HL-60 (cell line): ENCODE measurements at regions not wholly inside any gene's neighbourhood (a gene's known extent, or its start where the extent isn't known, plus 50 kb on each side); places are given as distances from the start of the nearest gene placed in this dataset.
A peak's percentile ranks its signal among the peaks of the same experiment; 100 is the strongest.

ENCODE experiments used
- DNase-seq, 2 experiments: peaks; one replicate each; pipeline ENCODE4 v3.0.0-alpha.2; 2010 to 2020; ENCODE audit warnings: low read depth in 1 of 2, low spot score in 1 of 2
- H3K27ac ChIP-seq: fragments of 250-450 bp; sonication (Bioruptor Pico); replicated peaks from 2 replicates; pipeline ENCODE4 v1.5.1; 2020; ENCODE audit warnings: mild to moderate bottlenecking, moderate library complexity
- H3K27me3 ChIP-seq: fragments of 250-450 bp; sonication (Bioruptor Pico); 2 replicates; pipeline ENCODE4 v1.5.1; 2021; ENCODE audit warnings: mild to moderate bottlenecking, moderate library complexity; ENCODE audit not compliant: insufficient read depth, poor library complexity, severe bottlenecking
- H3K4me3 ChIP-seq: replicated peaks from 2 replicates; pipeline ENCODE4 v1.5.1; 2011; ENCODE audit warnings: mild to moderate bottlenecking, control low read depth, low read length; ENCODE audit not compliant: insufficient read depth
- GABPA ChIP-seq: IDR thresholded peaks from 2 replicates; pipeline ENCODE4 v1.6.1; 2012; ENCODE audit warnings: low read depth
- POLR2AphosphoS5 ChIP-seq: IDR thresholded peaks from 2 replicates; pipeline ENCODE4 v1.6.1; 2012; ENCODE audit warnings: low read depth
- SPI1 ChIP-seq: IDR thresholded peaks from 2 replicates; pipeline ENCODE4 v1.6.1; 2012; ENCODE audit warnings: low read depth, mild to moderate bottlenecking, borderline replicate concordance
- TF ChIP-seq, protein P1 (sequence below): IDR thresholded peaks from one replicate; pipeline ENCODE4 v1.5.1; 2011; ENCODE audit warnings: low read length, control low read depth, inconsistent platforms; ENCODE audit not compliant: insufficient read depth
- TF ChIP-seq, protein P2 (sequence below): IDR thresholded peaks from 2 replicates; pipeline ENCODE4 v1.6.1; 2012; ENCODE audit warnings: low read depth; ENCODE audit not compliant: insufficient replicate concordance

DNA sequence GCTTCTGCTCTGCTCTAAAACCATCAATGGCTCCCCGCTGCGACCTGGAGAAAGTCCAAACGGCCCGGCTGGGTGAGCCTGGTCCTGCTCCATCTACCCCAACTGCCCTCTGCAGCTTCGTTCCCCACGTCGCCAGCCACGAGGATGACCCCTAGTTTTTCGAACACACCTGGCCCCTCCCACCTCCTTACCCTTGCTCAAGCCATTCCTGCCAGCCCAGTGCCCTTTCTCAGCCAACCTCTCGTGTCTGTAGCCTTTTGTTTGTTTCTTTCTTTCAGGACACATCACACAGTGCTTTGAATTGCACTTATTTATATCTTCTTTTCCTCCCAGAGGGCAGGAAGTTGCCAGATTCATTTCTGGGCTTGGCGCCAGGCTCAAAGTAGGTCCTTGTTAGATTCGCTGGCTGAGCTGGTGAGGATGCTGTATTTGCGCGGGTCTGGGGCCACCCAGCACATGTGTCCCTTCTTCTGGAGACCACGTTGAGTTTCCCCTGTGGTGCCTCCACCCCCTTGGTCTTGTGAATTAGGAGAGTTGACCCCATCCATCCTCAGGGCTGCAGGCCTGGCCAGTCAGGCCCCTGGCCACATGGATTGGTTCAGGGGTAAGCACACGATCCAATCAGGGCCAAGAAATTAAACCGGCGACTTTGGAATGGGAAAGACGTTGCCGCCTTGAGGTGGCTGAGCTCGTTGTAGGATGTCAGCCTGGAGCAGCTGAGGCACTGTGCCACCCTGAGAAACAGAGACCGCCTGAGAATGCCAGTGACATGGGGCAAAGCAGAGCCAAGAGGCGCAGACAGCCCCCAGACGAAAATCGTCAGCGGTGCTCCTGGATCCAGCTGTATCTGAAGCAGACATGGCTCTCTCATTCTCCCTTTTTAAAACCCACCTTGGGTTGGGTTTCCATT, 156.0 kb downstream of the CEBPB start:
- H3K27me3 ChIP-seq: no peaks in the 10 kb centered on the region
- peak overlapping the region; percentile 78; the same call in 1 of the 2 replicates for H3K27ac ChIP-seq
- H3K4me3 ChIP-seq: no peak overlapping the region
- peak in 1 of 2 experiments; percentile 77 for DNase-seq
- TF ChIP-seq POLR2AphosphoS5 (no peak), SPI1 (no peak), GABPA (no peak)
- TF ChIP-seq, protein P1, sequence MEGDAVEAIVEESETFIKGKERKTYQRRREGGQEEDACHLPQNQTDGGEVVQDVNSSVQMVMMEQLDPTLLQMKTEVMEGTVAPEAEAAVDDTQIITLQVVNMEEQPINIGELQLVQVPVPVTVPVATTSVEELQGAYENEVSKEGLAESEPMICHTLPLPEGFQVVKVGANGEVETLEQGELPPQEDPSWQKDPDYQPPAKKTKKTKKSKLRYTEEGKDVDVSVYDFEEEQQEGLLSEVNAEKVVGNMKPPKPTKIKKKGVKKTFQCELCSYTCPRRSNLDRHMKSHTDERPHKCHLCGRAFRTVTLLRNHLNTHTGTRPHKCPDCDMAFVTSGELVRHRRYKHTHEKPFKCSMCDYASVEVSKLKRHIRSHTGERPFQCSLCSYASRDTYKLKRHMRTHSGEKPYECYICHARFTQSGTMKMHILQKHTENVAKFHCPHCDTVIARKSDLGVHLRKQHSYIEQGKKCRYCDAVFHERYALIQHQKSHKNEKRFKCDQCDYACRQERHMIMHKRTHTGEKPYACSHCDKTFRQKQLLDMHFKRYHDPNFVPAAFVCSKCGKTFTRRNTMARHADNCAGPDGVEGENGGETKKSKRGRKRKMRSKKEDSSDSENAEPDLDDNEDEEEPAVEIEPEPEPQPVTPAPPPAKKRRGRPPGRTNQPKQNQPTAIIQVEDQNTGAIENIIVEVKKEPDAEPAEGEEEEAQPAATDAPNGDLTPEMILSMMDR: no peak
- TF ChIP-seq, protein P2, sequence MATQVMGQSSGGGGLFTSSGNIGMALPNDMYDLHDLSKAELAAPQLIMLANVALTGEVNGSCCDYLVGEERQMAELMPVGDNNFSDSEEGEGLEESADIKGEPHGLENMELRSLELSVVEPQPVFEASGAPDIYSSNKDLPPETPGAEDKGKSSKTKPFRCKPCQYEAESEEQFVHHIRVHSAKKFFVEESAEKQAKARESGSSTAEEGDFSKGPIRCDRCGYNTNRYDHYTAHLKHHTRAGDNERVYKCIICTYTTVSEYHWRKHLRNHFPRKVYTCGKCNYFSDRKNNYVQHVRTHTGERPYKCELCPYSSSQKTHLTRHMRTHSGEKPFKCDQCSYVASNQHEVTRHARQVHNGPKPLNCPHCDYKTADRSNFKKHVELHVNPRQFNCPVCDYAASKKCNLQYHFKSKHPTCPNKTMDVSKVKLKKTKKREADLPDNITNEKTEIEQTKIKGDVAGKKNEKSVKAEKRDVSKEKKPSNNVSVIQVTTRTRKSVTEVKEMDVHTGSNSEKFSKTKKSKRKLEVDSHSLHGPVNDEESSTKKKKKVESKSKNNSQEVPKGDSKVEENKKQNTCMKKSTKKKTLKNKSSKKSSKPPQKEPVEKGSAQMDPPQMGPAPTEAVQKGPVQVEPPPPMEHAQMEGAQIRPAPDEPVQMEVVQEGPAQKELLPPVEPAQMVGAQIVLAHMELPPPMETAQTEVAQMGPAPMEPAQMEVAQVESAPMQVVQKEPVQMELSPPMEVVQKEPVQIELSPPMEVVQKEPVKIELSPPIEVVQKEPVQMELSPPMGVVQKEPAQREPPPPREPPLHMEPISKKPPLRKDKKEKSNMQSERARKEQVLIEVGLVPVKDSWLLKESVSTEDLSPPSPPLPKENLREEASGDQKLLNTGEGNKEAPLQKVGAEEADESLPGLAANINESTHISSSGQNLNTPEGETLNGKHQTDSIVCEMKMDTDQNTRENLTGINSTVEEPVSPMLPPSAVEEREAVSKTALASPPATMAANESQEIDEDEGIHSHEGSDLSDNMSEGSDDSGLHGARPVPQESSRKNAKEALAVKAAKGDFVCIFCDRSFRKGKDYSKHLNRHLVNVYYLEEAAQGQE: no peak

DNA sequence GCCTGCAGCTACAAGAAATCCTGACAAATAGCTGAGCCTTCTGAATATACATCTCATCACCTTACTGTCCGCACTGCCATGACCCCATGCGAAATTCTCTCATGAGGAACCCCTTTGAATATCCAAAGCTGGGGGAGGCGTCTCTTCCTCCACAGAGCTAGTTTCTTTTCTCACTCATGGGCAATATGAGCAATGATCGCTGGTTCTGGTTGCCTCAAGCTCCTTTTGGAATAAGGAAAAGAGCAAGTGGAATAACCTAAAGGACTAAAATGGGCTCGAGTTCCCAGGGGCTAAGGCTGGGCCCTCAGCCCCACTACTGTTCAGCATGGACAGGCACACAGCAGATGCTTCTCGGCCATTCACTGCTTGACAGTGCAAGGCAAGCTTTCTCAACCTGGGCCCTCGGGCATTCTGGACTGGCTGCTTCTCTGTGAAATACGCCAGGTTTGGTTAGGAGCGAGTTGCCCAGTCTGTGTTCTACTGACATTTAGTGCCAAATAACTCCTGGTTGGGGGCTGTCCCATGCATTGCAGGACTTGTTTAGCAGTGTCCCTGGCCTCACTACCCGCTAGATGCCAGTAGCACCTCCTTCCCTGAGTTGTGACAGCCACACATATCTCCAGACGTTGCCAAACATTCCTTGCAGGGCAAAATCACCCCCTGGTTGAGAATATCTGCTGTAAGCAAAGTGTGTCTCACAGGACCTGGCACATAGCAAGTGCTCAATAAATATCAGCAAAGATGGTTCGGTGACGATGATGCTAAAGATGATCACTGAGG, 156.8 kb downstream of the CEBPB start:
- TF ChIP-seq GABPA: no peak
- no peak for TF ChIP-seq POLR2AphosphoS5
- TF ChIP-seq, protein P1: no peak
- TF ChIP-seq, protein P2: no peak
- no peak for TF ChIP-seq SPI1
- Histone ChIP-seq H3K4me3 (no peak overlapping the region), H3K27ac (peak overlapping the region; percentile 78), H3K27me3 (no peaks in the 10 kb centered on the region)
- peak in 1 of 2 experiments; percentile 51 for DNase-seq

DNA sequence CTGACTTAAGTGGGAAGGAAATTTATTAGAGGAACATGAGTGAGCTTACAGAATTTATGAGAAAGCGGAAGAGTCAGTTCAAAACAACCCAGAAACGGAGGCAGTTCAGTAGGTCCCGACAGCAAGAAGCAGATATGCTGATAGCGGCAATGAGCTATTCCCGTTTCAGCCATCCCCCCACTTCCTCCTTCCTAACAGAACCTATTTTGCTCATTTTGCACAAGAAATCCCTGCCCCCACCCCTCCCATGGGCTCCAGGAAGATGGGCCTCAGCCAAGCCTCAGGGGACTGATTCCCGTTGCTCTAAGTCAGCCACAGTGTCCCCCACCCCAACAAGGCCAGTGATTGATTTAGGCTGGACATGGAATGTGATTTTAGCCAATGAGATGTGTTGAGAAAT, 157.5 kb downstream of the CEBPB start:
- Histone ChIP-seq H3K27ac (peak overlapping the region; percentile 78), H3K27me3 (no peaks in the 10 kb centered on the region), H3K4me3 (no peak overlapping the region)
- TF ChIP-seq SPI1: peak; percentile 92
- TF ChIP-seq, protein P1: no peak
- peak; percentile 89 to 92 for DNase-seq
